PC-3 (cell line): ENCODE measurements at regions not wholly inside any gene's neighbourhood (a gene's known extent, or its start where the extent isn't known, plus 50 kb on each side); places are given as distances from the start of the nearest gene placed in this dataset.
"Not testable (repeated sequence)": the region's sequence is repeated elsewhere in the genome, so short reads cannot be mapped to it uniquely, and the experiment has no call there.

Experiments used
- CTCF ChIP-seq: fragments of 300-600 bp; sonication (generic); conservative IDR thresholded peaks from 2 replicates; pipeline ENCODE4 v1.5.1; 2017; ENCODE audit warnings: antibody characterized with exemption, low read depth, mild to moderate bottlenecking, low read length
- EZH2 ChIP-seq: fragments of 300-600 bp; sonication (generic); IDR thresholded peaks from one replicate; pipeline ENCODE4 v1.6.1; 2017; ENCODE audit warnings: antibody characterized with exemption, mild to moderate bottlenecking, low read length; ENCODE audit not compliant: unreplicated experiment
- EZH2phosphoT487 ChIP-seq: fragments of 300-600 bp; sonication (generic); IDR thresholded peaks from 2 replicates; pipeline ENCODE4 v1.6.1; 2018; ENCODE audit warnings: mild to moderate bottlenecking, antibody characterized with exemption, low read length, borderline replicate concordance

- not testable (repeated sequence) for TF ChIP-seq CTCF, EZH2phosphoT487, EZH2
These were observed 119.8 kb upstream of the CRYM start for GRCh38 chr16:21397866-21398265.
